HG02938 (cell line): ENCODE measurements at regions not wholly inside any gene's neighbourhood (a gene's known extent, or its start where the extent isn't known, plus 50 kb on each side); places are given as distances from the start of the nearest gene placed in this dataset.

Experiments used
- ATAC-seq: cut with Tn5 transposase; IDR thresholded peaks from one replicate; pipeline ENCODE4 v1.9.1; 2021; ENCODE audit warnings: mild to moderate bottlenecking, moderate library complexity; ENCODE audit not compliant: unreplicated experiment

DNA sequence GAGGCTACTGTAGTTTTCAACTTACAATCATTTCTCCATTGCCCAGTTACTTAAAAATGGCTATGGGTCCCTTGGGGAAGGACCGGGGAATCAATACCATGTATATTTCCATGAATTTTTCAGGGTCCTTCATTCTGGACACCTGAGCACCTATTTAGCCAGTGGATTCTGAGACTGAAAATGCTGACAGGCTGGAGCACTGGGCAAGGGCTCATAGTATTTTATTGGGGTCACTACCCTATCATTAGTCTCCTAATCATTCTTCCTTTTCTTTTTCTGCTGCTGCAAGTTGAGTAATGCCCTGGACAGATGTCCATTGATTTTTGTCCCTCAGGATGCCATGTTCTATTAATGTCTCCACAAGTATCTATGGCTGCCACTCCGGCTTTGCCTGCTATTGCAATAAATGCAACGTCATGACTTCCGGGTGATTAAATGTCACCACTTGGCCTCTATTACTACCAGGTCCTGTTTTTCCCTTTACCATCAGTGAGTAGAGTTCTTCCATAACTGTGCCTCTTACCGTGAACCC, 279.3 kb upstream of the FBXL7 start:
- no peak for ATAC-seq

DNA sequence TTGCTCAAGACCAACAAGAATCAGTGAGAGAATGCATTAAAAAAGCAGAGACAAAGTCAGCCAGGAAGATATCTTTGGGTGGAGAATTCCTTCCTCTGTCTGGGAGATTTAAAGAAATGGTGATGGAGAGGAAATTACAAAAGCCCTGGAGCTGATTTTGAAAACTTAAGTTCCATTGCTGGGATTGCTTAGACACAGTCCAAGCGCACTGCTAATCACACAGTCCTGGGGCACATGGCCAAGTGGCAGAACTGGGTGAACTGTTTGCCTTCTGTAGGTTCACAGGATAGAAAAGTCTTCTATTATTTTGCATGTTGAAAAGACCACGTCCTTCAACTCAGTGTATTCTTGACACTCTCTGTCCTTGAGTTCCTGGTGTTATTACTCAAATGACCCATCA, 284.9 kb upstream of the FBXL7 start:
- no peak for ATAC-seq

- no peak for ATAC-seq
Measured at GRCh38 chr5:15214010-15214409, 286.0 kb upstream of the FBXL7 start.

- no peak for ATAC-seq
Measured at GRCh38 chr5:15209053-15209762, 290.8 kb upstream of the FBXL7 start.

DNA sequence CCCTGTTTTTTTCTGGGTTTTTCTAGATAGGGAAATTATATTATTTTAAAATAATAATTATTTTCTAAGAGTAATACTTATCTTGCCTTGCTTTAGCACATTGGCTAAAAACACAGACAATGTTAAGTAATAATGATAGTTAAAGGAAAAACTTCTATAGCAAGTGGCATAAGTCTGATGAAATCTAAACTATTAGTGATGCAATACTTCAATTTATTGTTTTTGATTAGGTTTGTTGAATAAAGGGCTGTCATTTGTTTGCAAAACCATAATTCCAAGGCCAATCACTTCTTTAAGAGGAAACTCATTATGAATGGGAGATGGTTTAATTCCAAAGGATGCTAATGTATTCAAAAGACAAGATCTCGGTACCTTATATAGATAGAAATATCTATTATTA, 293.8 kb upstream of the FBXL7 start:
- no peak for ATAC-seq

DNA sequence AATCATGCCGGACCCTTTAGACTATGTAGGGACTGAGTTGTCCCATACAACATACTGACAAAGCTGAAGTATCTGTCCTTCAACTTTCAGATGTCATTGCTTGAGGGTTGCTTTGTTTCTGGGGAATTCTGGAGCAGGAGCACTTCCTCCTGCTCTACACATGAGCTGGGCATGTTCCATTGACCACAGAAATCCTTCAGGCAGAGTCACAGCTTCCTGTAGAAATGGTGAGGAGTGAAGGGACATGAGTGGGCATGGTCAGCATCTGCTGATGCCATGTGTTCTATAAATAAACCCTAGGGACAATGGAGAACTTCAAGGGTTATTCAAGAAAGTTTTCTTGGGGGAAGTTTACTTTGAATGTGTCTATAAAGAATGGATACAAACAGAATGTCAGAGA, 296.6 kb upstream of the FBXL7 start:
- ATAC-seq = no peak

- ATAC-seq = no peak
Measured at GRCh38 chr5:15191012-15191411, 309.0 kb upstream of the FBXL7 start.

DNA sequence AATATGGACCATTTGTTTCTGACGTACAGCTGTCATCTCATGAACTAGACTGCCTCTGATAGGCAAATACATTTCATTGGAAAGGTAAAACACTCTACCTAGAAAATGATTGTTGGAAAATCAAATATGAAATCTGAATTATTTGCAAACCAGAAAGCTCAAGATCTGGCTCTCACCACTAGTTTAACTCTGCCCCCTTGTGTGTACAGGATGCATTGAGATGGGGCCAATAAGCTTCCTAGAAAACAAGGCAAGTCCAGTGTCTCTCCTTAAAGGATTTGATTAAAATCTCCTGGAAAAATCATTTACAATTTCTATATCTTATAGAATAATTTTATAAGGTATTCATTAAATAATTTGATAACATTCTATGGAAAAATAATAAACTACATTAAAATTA, 311.9 kb upstream of the ANKH start:
- no peak for ATAC-seq

DNA sequence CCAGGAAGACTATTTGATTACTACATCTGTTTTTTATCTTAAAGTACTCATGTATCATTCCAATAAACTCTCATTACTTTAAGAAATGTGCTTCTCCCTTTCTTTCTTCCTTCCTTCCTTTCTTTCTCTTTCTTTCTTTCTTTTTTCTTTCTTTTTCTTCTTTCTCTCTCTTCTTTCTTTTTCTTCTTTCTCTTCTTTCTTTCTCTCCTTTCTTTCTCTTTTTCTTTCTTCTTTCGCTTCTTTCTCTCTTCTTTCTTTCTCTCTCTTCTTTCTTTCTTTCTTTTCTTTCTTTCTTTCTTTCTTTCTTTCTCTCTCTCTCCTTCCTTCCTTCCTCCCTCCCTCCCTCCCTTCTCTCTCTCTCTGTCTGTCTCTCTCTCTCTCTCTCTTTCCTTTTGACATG, 298.6 kb upstream of the ANKH start:
- ATAC-seq = no peak

GRCh38 chr5:15168358-15168757, 296.8 kb upstream of the ANKH start:
- no peak for ATAC-seq

DNA sequence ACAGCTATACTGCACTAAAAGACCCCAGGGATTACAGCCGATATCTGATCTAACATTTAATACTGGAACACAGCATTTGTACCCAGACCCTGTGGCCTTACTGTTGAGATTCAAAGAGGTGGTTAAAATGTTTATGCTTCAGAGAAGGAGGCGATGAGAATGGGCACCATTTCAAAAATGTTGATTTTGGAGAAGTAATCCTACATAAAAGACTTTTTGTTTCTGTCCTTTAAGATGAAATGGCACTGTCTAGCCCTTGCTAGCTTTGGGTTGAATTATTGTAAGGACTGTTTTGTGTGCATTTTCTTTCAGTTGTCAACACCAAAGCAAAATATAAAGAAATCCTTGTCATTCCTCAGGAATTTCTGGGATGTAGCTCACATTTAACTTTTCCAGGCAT, 288.5 kb upstream of the ANKH start:
- no peak for ATAC-seq

DNA sequence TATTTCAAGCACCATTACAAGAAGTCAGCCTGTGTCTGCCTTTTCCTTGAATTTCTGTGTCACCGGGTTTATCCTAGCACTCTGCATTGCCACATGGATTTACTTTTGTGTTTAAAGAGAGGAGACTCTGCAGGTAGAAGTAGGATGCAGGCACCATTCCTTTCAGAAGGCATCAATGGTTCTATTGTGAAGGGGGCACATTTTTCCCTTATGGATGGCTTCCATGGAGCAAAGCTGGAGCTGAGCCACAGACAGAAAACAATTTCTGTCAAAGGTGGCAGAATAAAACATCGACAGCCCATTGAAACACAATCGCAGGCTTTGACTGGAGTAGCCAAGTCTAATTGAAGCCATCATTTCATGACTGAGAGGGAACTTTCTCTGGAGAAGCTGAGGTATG, 288.0 kb upstream of the ANKH start:
- ATAC-seq = no peak

- no peak for ATAC-seq
Measured at GRCh38 chr5:15142458-15142857, 270.9 kb upstream of the ANKH start.

GRCh38 chr5:15137414-15137813, 265.8 kb upstream of the ANKH start:
- ATAC-seq = no peak

DNA sequence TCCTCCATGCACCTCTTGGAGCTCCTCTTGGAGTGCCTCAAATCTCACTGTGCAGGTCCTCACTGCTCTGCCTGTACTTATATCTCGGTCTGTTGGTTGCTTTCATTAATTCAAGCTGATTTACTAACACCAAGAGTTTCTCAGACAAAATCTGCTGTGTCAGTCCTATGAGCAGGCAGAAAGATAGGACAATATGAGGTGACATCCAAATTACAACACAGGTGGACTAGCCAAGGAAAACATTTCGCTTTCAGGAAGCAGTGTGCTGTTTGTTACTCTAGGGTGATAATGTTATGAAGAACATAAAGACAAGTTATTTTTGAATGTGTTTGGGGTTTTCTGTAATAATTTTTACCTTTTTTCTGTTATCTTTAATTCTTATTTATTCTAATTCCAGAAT, 264.1 kb upstream of the ANKH start:
- no peak for ATAC-seq

DNA sequence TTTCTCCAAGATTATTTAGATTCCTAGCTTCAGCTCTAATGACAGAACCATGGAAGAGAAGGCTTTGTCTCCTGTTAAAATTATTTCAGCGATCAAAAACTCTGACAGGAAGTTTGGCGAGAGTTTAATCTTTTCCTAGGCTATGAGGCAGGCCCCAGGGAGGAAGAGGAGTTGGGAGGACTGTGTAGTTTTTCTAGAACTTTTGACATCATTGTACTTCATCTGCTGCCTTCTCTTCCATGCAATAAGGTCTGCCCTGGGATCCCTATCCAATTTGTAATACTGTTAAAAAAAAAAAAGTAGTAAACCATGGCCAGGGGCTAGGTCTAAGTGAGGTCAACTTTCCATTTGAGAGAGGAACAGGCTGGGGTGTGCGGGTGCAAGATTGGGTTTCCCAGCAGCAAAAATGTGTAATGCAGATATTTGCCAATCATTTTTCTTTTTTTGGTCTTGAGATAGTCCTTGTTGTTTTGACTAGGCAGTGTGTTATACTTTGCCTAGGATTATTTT, 261.9 kb upstream of the ANKH start:
- no peak for ATAC-seq

GRCh38 chr5:15132816-15133405, 261.3 kb upstream of the ANKH start:
- no peak for ATAC-seq

DNA sequence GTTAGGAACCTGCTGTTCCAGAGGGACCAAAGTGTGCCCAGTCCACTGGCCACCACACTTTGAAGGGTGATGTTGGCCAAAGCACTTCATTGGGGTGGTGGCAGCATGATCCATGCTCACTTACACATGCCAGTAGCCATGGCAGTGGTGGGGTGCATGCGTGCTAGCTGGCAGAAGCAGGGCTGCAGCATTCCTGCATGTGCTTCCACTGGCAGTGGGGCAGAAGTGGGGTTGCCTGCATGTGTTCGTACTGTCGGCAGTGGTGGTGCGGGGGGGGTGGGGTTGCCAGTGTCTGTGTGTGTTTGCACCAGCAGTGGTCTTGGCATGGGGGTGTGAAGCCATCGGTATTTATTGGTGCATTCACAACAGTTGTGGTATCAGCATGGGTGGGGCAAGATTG, 260.3 kb upstream of the ANKH start:
- ATAC-seq = no peak

GRCh38 chr5:15124871-15125568, 253.4 kb upstream of the ANKH start:
- ATAC-seq = no peak

- no peak for ATAC-seq
Measured at GRCh38 chr5:15124461-15124860, 252.9 kb upstream of the ANKH start.

GRCh38 chr5:15117688-15118087, 246.1 kb upstream of the ANKH start:
- no peak for ATAC-seq

GRCh38 chr5:15116996-15117395, 245.4 kb upstream of the ANKH start:
- ATAC-seq = no peak
